GM12892 (cell line): ENCODE measurements at regions not wholly inside any gene's neighbourhood (a gene's known extent, or its start where the extent isn't known, plus 50 kb on each side); places are given as distances from the start of the nearest gene placed in this dataset.

ENCODE experiments used
- POLR2A ChIP-seq: IDR thresholded peaks from 2 replicates; pipeline ENCODE4 v1.6.1; 2011; ENCODE audit warnings: low read depth, low read length, control low read depth
- POLR2AphosphoS5 ChIP-seq: IDR thresholded peaks from 2 replicates; pipeline ENCODE4 v1.6.1; 2011; ENCODE audit warnings: low read depth, low read length, control low read depth

GRCh38 chr9:73745598-73745997 is 593.9 kb downstream of the ANXA1 start:
- TF ChIP-seq POLR2AphosphoS5 (no peak), POLR2A (no peak)
